Vagina (tissue), 2 donors: ENCODE measurements at regions not wholly inside any gene's neighbourhood (a gene's known extent, or its start where the extent isn't known, plus 50 kb on each side); places are given as distances from the start of the nearest gene placed in this dataset.

Source experiments
- DNase-seq, 2 donors: peaks; one replicate each; pipeline ENCODE4 v3.0.0-alpha.2; 2017; ENCODE audit errors: extremely low spot score in 2 of 2
- H3K27ac ChIP-seq: fragments of 200-600 bp; sonication (generic); one replicate; pipeline ENCODE4 v1.5.1; 2019
- H3K27me3 ChIP-seq: fragments of 200-600 bp; sonication (generic); one replicate; pipeline ENCODE4 v1.5.1; 2019
- H3K36me3 ChIP-seq, 2 donors: fragments of 200-600 bp; sonication (generic); one replicate each; pipeline ENCODE4 v1.5.1; 2017 to 2019
- H3K4me1 ChIP-seq: fragments of 200-600 bp; sonication (generic); one replicate; pipeline ENCODE4 v1.5.1; 2019
- H3K4me3 ChIP-seq, 2 donors: fragments of 200-600 bp; sonication (generic); 1 replicate in 1 of 2; 2 replicates in 1 of 2; pipeline ENCODE4 v1.5.1; 2016 to 2019
- H3K9me3 ChIP-seq: fragments of 200-600 bp; sonication (generic); one replicate; pipeline ENCODE4 v1.5.1; 2019
- CTCF ChIP-seq, 3 experiments: fragments of 450-650 bp in 2 of 3; fragments of 200-600 bp in 1 of 3; sonication (generic) in 1 of 3; IDR thresholded peaks; one replicate each; pipeline ENCODE4 v1.5.1; 2017 to 2019; ENCODE audit warnings: antibody characterized with exemption in 3 of 3, mild to moderate bottlenecking in 2 of 3, moderate library complexity in 2 of 3
- POLR2A ChIP-seq, 2 donors: fragments of 450-650 bp; IDR thresholded peaks; one replicate each; pipeline ENCODE4 v1.6.1; 2017; ENCODE audit warnings: antibody characterized with exemption in 2 of 2, mild to moderate bottlenecking in 2 of 2, moderate library complexity in 2 of 2
- POLR2AphosphoS5 ChIP-seq, 2 donors: sonication (generic); formaldehyde crosslinking; IDR thresholded peaks; one replicate each; pipeline ENCODE4 v1.9.0; 2017; ENCODE audit warnings: antibody characterized with exemption in 2 of 2, mild to moderate bottlenecking in 2 of 2, low read depth in 1 of 2; ENCODE audit not compliant: insufficient read depth in 1 of 2
- intact Hi-C: fragments of 100-400 bp; cut with DNase I; formaldehyde crosslinking; loops from one replicate; pipeline ENCODE4 v1.15.1; 2023

DNA sequence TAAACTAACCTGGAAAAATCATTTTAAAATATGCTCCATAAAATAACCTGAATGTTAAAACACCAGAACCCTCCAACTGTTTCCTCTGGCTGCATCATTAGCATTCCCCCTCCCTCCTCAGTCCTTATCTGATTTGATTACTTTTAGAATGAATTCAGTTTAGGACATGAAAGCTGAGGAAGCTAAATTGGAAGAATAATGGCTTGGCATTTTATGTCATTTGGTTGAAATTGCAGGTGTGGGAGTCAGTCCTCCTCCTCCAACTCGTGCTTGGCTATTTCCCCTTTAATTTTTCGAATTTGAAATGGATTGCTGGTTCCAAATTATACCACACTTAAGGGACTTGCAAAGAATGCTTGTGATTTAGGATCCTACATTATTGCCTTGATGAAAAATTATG is 473.0 kb upstream of the STXBP6 start:
- Histone ChIP-seq H3K27ac (no peak overlapping the region), H3K36me3 (no peaks in the 10 kb centered on the region), H3K4me3 (no peak overlapping the region), H3K9me3 (no peaks in the 10 kb centered on the region), H3K4me1 (no peaks in the 10 kb centered on the region), H3K27me3 (no peaks in the 10 kb centered on the region)
- no peak for DNase-seq
- intact Hi-C loops: no loop called here
- no peak for TF ChIP-seq CTCF (IDR thresholded peaks at IDR 0.05)
- no peak for TF ChIP-seq POLR2A (IDR thresholded peaks at IDR 0.05)
- TF ChIP-seq POLR2AphosphoS5 (IDR thresholded peaks at IDR 0.05; ENCODE audit: insufficient read depth in 1 of 2, low read depth in 1 of 2): no peak

GRCh38 chr14:25522116-25522515 is 472.2 kb upstream of the STXBP6 start:
- Histone ChIP-seq H3K4me3 (no peak overlapping the region), H3K9me3 (no peaks in the 10 kb centered on the region), H3K27ac (no peak overlapping the region), H3K4me1 (no peaks in the 10 kb centered on the region), H3K36me3 (no peaks in the 10 kb centered on the region), H3K27me3 (no peaks in the 10 kb centered on the region)
- DNase-seq: no peak
- TF ChIP-seq CTCF (IDR thresholded peaks at IDR 0.05): no peak
- no peak for TF ChIP-seq POLR2A (IDR thresholded peaks at IDR 0.05)
- no peak for TF ChIP-seq POLR2AphosphoS5 (IDR thresholded peaks at IDR 0.05; ENCODE audit: insufficient read depth in 1 of 2, low read depth in 1 of 2)
- intact Hi-C loops: no loop called here

DNA sequence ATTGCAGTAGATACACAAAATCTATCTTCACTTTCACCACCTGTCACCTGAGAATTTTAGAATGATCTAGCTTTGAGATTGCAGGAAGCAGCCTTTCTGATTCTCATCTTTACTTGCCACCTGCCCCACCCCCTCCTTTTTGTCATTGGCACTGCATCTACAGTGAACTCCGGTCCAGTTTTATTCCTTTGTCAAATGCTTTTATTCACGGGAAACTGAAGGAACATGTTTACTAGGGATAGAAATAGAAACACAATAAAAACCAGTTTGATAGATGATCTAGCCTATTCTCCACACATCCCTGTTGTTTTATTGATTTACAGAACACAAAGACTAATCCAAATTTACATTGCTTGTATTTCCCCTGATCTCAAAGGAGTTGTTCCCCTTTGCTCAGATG is 471.7 kb upstream of the STXBP6 start:
- no peaks in the 10 kb centered on the region for H3K4me1 ChIP-seq
- H3K27me3 ChIP-seq: no peaks in the 10 kb centered on the region
- no peak overlapping the region for H3K27ac ChIP-seq
- H3K4me3 ChIP-seq: no peak overlapping the region
- no peaks in the 10 kb centered on the region for H3K9me3 ChIP-seq
- TF ChIP-seq POLR2AphosphoS5 (IDR thresholded peaks at IDR 0.05; ENCODE audit: insufficient read depth in 1 of 2, low read depth in 1 of 2) (no peak), CTCF (IDR thresholded peaks at IDR 0.05) (no peak), POLR2A (IDR thresholded peaks at IDR 0.05) (no peak)
- H3K36me3 ChIP-seq: no peaks in the 10 kb centered on the region
- intact Hi-C loops: no loop called here
- no peak for DNase-seq

- no peaks in the 10 kb centered on the region for H3K36me3 ChIP-seq
- no peaks in the 10 kb centered on the region for H3K4me1 ChIP-seq
- no peak for DNase-seq
- no peaks in the 10 kb centered on the region for H3K27me3 ChIP-seq
- TF ChIP-seq CTCF (IDR thresholded peaks at IDR 0.05): no peak
- no peak for TF ChIP-seq POLR2AphosphoS5 (IDR thresholded peaks at IDR 0.05; ENCODE audit: insufficient read depth in 1 of 2, low read depth in 1 of 2)
- no peak for TF ChIP-seq POLR2A (IDR thresholded peaks at IDR 0.05)
- no peaks in the 10 kb centered on the region for H3K9me3 ChIP-seq
- no peak overlapping the region for H3K27ac ChIP-seq
- no peak overlapping the region for H3K4me3 ChIP-seq
- intact Hi-C loops: no loop called here
These were observed 470.9 kb upstream of the STXBP6 start for GRCh38 chr14:25520821-25521220.

GRCh38 chr14:25518364-25518763 is 468.4 kb upstream of the STXBP6 start:
- intact Hi-C loops: no loop called here
- TF ChIP-seq POLR2AphosphoS5 (IDR thresholded peaks at IDR 0.05; ENCODE audit: insufficient read depth in 1 of 2, low read depth in 1 of 2) (no peak), POLR2A (IDR thresholded peaks at IDR 0.05) (no peak), CTCF (IDR thresholded peaks at IDR 0.05) (no peak)
- Histone ChIP-seq H3K27me3 (no peaks in the 10 kb centered on the region), H3K4me3 (no peak overlapping the region), H3K27ac (no peak overlapping the region), H3K36me3 (no peaks in the 10 kb centered on the region), H3K9me3 (no peaks in the 10 kb centered on the region), H3K4me1 (no peaks in the 10 kb centered on the region)
- no peak for DNase-seq
